ENCODE measurements at regions not wholly inside any gene's neighbourhood (a gene's known extent, or its start where the extent isn't known, plus 50 kb on each side); places are given as distances from the start of the nearest gene placed in this dataset.

- TF ChIP-seq CTCF (conservative IDR thresholded peaks at IDR 0.05; ENCODE audit: low read depth in 2 of 2) (no peak), JUNB (IDR thresholded peaks at IDR 0.05; ENCODE audit: unreplicated experiment) (no peak), EZH2 (IDR thresholded peaks at IDR 0.05; ENCODE audit: low read depth, unreplicated experiment) (no peak)
Observed at GRCh38 chr17:72056155-72056554, 64.7 kb upstream of the SOX9 start.

Measured in GM23338 (cell line).